DND-41 (cell line): ENCODE measurements at regions not wholly inside any gene's neighbourhood (a gene's known extent, or its start where the extent isn't known, plus 50 kb on each side); places are given as distances from the start of the nearest gene placed in this dataset.

Source experiments
- CTCF ChIP-seq: IDR thresholded peaks from 2 replicates; pipeline ENCODE4 v1.5.1; 2012; ENCODE audit warnings: borderline replicate concordance, low read length, moderate library complexity, mild to moderate bottlenecking; ENCODE audit not compliant: poor library complexity, severe bottlenecking; ENCODE audit errors: extremely low read depth
- EZH2 ChIP-seq: IDR thresholded peaks from 3 replicates; pipeline ENCODE4 v1.6.1; 2012; ENCODE audit warnings: borderline replicate concordance, low read depth, mild to moderate bottlenecking, moderate library complexity, low read length, inconsistent platforms; ENCODE audit not compliant: severe bottlenecking

GRCh38 chr16:59899940-59900339 lies 1165.8 kb upstream of the GOT2 start:
- no peak for TF ChIP-seq CTCF
- TF ChIP-seq EZH2 = no peak
